A549 (cell line): ENCODE measurements at regions not wholly inside any gene's neighbourhood (a gene's known extent, or its start where the extent isn't known, plus 50 kb on each side); places are given as distances from the start of the nearest gene placed in this dataset.

Experiments used
- ATAC-seq, 2 experiments: fragments of 200-7000 bp in 1 of 2; fragments of >200 bp in 1 of 2; cut with Nextera tagmentation in 1 of 2; cut with Tn5 transposase in 1 of 2; 3 replicates each; pipeline versions ENCODE4 v1.8.0 to v1.9.1; 2018 to 2020; ENCODE audit warnings: mild to moderate bottlenecking in 1 of 2, moderate library complexity in 1 of 2
- CTCF ChIA-PET: fragments of 300-600 bp; sonication (Branson Sonifier 250); formaldehyde crosslinking; extraction: SDS; loops from one replicate; lab custom pipeline; 2021; ENCODE audit warnings: antibody characterized with exemption, inconsistent platforms; lab: Yijun Ruan, JAX
- POLR2A ChIA-PET: fragments of 350-600 bp; formaldehyde crosslinking; extraction: SDS; loops from one replicate; lab custom pipeline; 2021; ENCODE audit warnings: antibody characterized with exemption, inconsistent platforms; lab: Yijun Ruan, JAX
- DNase-seq, 2 experiments: peaks; one replicate each; pipeline versions ENCODE4 v3.0.0 to v3.0.0-alpha.2; 2011 to 2016; ENCODE audit warnings: low read depth in 1 of 2, low spot score in 1 of 2
- FAIRE-seq: peaks from 2 replicates; lab custom pipeline; 2011; peaks lifted over from hg19 to GRCh38; lab: Jason Lieb, UNC
- H3K27ac ChIP-seq, 2 experiments: fragments of >200 bp; sonication (Bioruptor Twin); formaldehyde crosslinking; 3 replicates each; pipeline ENCODE4 v1.5.1; 2016 to 2017
- H3K4me1 ChIP-seq: fragments of >200 bp; sonication (Bioruptor Twin); formaldehyde crosslinking; 3 replicates; pipeline ENCODE4 v1.6.1; 2016
- H3K4me2 ChIP-seq: fragments of >200 bp; sonication (Bioruptor Twin); formaldehyde crosslinking; 3 replicates; pipeline ENCODE4 v1.6.1; 2016
- H3K4me3 ChIP-seq: fragments of >200 bp; sonication (Bioruptor Twin); formaldehyde crosslinking; 3 replicates; pipeline ENCODE4 v1.5.1; 2016
- H3K9me3 ChIP-seq: fragments of >200 bp; sonication (Bioruptor Twin); formaldehyde crosslinking; 3 replicates; pipeline ENCODE4 v1.6.1; 2016
- CBX2 ChIP-seq: fragments of 200-600 bp; sonication (generic); IDR thresholded peaks from 2 replicates; pipeline ENCODE4 v1.6.1; 2016; ENCODE audit warnings: low read depth, mild to moderate bottlenecking, borderline replicate concordance
- CBX8 ChIP-seq: fragments of 200-600 bp; sonication (generic); IDR thresholded peaks from 2 replicates; pipeline ENCODE4 v1.6.1; 2016
- CHD2 ChIP-seq: fragments of 150-350 bp; IDR thresholded peaks from 2 replicates; pipeline ENCODE4 v1.6.1; 2014; ENCODE audit warnings: low read length; ENCODE audit not compliant: partially characterized antibody
- CHD4 ChIP-seq: fragments of 200-600 bp; sonication (generic); IDR thresholded peaks from 2 replicates; pipeline ENCODE4 v1.6.1; 2016; ENCODE audit warnings: antibody characterized with exemption, mild to moderate bottlenecking, borderline replicate concordance
- EP300 ChIP-seq, 2 experiments: fragments of >200 bp; sonication (Bioruptor Twin); formaldehyde crosslinking; IDR thresholded peaks; 2 replicates in 1 of 2; 3 replicates in 1 of 2; pipeline ENCODE4 v1.6.1; 2016 to 2017
- ESRRA ChIP-seq: fragments of 150-350 bp; IDR thresholded peaks from 2 replicates; pipeline ENCODE4 v1.6.1; 2014; ENCODE audit warnings: mild to moderate bottlenecking, low read length, borderline replicate concordance
- FOSL2 ChIP-seq, 2 experiments: fragments of 450-650 bp in 1 of 2; fragments of >200 bp in 1 of 2; sonication (Bioruptor Twin) in 1 of 2; formaldehyde crosslinking; IDR thresholded peaks; 2 replicates each; pipeline versions ENCODE4 v1.5.0 to v1.6.1; 2016 to 2020; ENCODE audit warnings: mild to moderate bottlenecking in 1 of 2, moderate library complexity in 1 of 2
- FOXS1 ChIP-seq: fragments of 250-450 bp; sonication (Bioruptor Pico); IDR thresholded peaks from 2 replicates; pipeline ENCODE4 v1.5.0; 2020; ENCODE audit warnings: mild to moderate bottlenecking, moderate library complexity
- GATA3 ChIP-seq: IDR thresholded peaks from 2 replicates; pipeline ENCODE4 v1.6.1; 2012; ENCODE audit warnings: borderline replicate concordance
- HES2 ChIP-seq: fragments of >200 bp; sonication (Bioruptor Twin); formaldehyde crosslinking; IDR thresholded peaks from 2 replicates; pipeline ENCODE4 v1.6.1; 2016
- HOXA7 ChIP-seq: fragments of 250-450 bp; sonication (Bioruptor Pico); IDR thresholded peaks from 2 replicates; pipeline ENCODE4 v1.5.0; 2020; ENCODE audit warnings: mild to moderate bottlenecking, moderate library complexity
- HOXB5 ChIP-seq: fragments of 250-450 bp; sonication (Bioruptor Pico); IDR thresholded peaks from 2 replicates; pipeline ENCODE4 v1.5.0; 2020; ENCODE audit warnings: mild to moderate bottlenecking, moderate library complexity
- JUNB ChIP-seq: fragments of >200 bp; sonication (Bioruptor Twin); formaldehyde crosslinking; IDR thresholded peaks from 2 replicates; pipeline ENCODE4 v1.6.1; 2016
- KDM5A ChIP-seq: fragments of 200-600 bp; sonication (generic); IDR thresholded peaks from 2 replicates; pipeline ENCODE4 v1.6.1; 2016; ENCODE audit warnings: antibody characterized with exemption, mild to moderate bottlenecking
- MAFK ChIP-seq: fragments of 450-650 bp; IDR thresholded peaks from 2 replicates; pipeline ENCODE4 v1.6.1; 2014; ENCODE audit not compliant: partially characterized antibody
- MAX ChIP-seq: IDR thresholded peaks from 2 replicates; pipeline ENCODE4 v1.6.1; 2012
- MAZ ChIP-seq: fragments of 150-350 bp; IDR thresholded peaks from 2 replicates; pipeline ENCODE4 v1.6.1; 2014; ENCODE audit warnings: antibody characterized with exemption, low read depth, low read length, borderline replicate concordance
- NFE2L2 ChIP-seq: fragments of 150-350 bp; conservative IDR thresholded peaks from 2 replicates; pipeline ENCODE4 v1.6.1; 2014; ENCODE audit warnings: low read length
- NPAS2 ChIP-seq: fragments of 250-450 bp; sonication (Bioruptor Pico); IDR thresholded peaks from 2 replicates; pipeline ENCODE4 v1.8.0; 2022; ENCODE audit warnings: mild to moderate bottlenecking, moderate library complexity, borderline replicate concordance
- PHF8 ChIP-seq: fragments of 200-600 bp; sonication (generic); IDR thresholded peaks from 2 replicates; pipeline ENCODE4 v1.6.1; 2016; ENCODE audit warnings: low read depth, mild to moderate bottlenecking, antibody characterized with exemption, moderate library complexity, borderline replicate concordance
- POLR2AphosphoS2 ChIP-seq: conservative IDR thresholded peaks from 2 replicates; pipeline ENCODE4 v1.6.1; 2012; ENCODE audit warnings: low read length, improper control_type of control experiment, inconsistent platforms
- RARB ChIP-seq: fragments of 250-450 bp; sonication (Bioruptor Pico); IDR thresholded peaks from 2 replicates; pipeline ENCODE4 v1.8.0; 2021; ENCODE audit warnings: mild to moderate bottlenecking, moderate library complexity
- RCOR1 ChIP-seq: fragments of 150-350 bp; IDR thresholded peaks from 2 replicates; pipeline ENCODE4 v1.6.1; 2014; ENCODE audit warnings: antibody characterized with exemption, low read length, low read depth
- RNF2 ChIP-seq: fragments of 200-600 bp; sonication (generic); IDR thresholded peaks from 2 replicates; pipeline ENCODE4 v1.6.1; 2016; ENCODE audit warnings: low read depth, mild to moderate bottlenecking, antibody characterized with exemption, moderate library complexity, borderline replicate concordance
- SREBF2 ChIP-seq: fragments of 450-650 bp; IDR thresholded peaks from 2 replicates; pipeline ENCODE4 v1.6.1; 2014; ENCODE audit warnings: mild to moderate bottlenecking, moderate library complexity
- TFCP2L1 ChIP-seq: fragments of 250-450 bp; sonication (Bioruptor Pico); IDR thresholded peaks from 2 replicates; pipeline ENCODE4 v1.5.0; 2021; ENCODE audit warnings: mild to moderate bottlenecking
- TP53 ChIP-seq: fragments of 250-450 bp; sonication (Bioruptor Pico); IDR thresholded peaks from 2 replicates; pipeline ENCODE4 v1.5.0; 2021; ENCODE audit warnings: mild to moderate bottlenecking, moderate library complexity
- ZFP36 ChIP-seq: fragments of 450-650 bp; IDR thresholded peaks from 2 replicates; pipeline ENCODE4 v1.6.1; 2014; ENCODE audit warnings: borderline replicate concordance; ENCODE audit not compliant: partially characterized antibody
- ZNF302 ChIP-seq: fragments of 250-450 bp; sonication (Bioruptor Pico); IDR thresholded peaks from 2 replicates; pipeline ENCODE4 v1.9.0; 2021; ENCODE audit warnings: inconsistent platforms, mild to moderate bottlenecking, moderate library complexity
- WGBS: methylation state at CpG from one replicate; pipeline ENCODE4 v1.1.6; 2017; ENCODE audit errors: missing lambda C conversion rate; 5-methylcytosine and 5-hydroxymethylcytosine counted together
- TF ChIP-seq, protein P1 (sequence below): fragments of >200 bp; sonication (Bioruptor Twin); formaldehyde crosslinking; IDR thresholded peaks from 3 replicates; pipeline ENCODE4 v1.6.1; 2016
- TF ChIP-seq, protein P2 (sequence below): fragments of 200-600 bp; sonication (generic); IDR thresholded peaks from 2 replicates; pipeline ENCODE4 v1.6.1; 2016; ENCODE audit warnings: antibody characterized with exemption, mild to moderate bottlenecking, moderate library complexity

DNA sequence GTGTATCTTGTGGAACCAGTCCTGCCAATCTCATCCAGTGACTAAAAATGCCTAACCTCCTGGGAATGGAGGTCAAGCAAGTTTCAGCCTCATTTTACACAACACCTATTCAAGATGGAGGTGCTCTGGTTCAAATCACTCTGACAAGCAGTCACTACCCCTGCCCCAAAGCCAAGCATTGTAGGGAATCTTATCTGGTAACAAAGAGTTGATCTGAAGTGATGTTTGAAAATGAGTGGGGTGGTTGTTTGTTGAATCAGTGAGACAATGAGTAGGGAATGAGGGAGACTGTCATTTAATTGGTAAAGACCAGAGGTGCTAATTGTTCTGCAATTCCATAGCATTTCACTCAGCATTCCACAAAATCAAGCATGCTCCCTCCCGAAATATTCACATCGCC lies 132.0 kb downstream of the RND3 start:
- H3K4me2 ChIP-seq: no peak overlapping the region
- ChIA-PET POLR2A (no interaction called here), CTCF (no interaction called here)
- FAIRE-seq (no peak), ATAC-seq (no peak), DNase-seq (no peak)
- TF ChIP-seq MAX (no peak), MAZ (no peak), RCOR1 (no peak), POLR2AphosphoS2 (no peak), TP53 (CRISPR knock-in tag) (no peak), KDM5A (no peak), CBX8 (no peak), RARB (CRISPR knock-in tag) (no peak), JUNB (no peak), TFCP2L1 (CRISPR knock-in tag) (no peak), RNF2 (no peak), HES2 (no peak), GATA3 (no peak)
- 91% methylated on average over 2 of the region's 2 CpGs for WGBS
- H3K27ac ChIP-seq: no peak overlapping the region
- no peaks in the 10 kb centered on the region for H3K9me3 ChIP-seq
- H3K4me3 ChIP-seq: no peak overlapping the region
- no peaks in the 10 kb centered on the region for H3K4me1 ChIP-seq

DNA sequence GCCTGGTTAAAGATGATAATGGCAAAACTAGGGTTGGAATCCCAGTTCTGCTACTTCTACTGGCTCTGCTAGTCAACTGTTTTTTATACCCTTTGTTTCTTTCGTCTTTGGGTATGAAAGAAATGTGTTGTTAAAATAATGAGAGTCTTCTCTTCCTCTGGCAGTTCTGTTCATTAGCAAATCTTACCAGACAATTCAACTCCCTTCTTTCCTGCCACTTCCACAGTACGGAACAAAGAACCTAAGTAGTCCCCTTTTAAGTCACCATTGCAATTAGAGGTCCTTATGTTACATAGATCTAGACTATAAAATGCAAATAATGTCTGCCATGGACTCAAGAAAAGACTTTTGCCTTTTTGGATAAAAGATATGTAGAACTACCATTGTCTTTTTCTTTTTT lies 134.1 kb downstream of the RND3 start:
- CTCF ChIA-PET: no interaction called here
- no peak overlapping the region for H3K4me2 ChIP-seq
- 79% methylated on average over 2 of the region's 2 CpGs for WGBS
- H3K4me3 ChIP-seq: no peak overlapping the region
- H3K4me1 ChIP-seq: no peaks in the 10 kb centered on the region
- POLR2A ChIA-PET: no interaction called here
- TF ChIP-seq, protein P1, sequence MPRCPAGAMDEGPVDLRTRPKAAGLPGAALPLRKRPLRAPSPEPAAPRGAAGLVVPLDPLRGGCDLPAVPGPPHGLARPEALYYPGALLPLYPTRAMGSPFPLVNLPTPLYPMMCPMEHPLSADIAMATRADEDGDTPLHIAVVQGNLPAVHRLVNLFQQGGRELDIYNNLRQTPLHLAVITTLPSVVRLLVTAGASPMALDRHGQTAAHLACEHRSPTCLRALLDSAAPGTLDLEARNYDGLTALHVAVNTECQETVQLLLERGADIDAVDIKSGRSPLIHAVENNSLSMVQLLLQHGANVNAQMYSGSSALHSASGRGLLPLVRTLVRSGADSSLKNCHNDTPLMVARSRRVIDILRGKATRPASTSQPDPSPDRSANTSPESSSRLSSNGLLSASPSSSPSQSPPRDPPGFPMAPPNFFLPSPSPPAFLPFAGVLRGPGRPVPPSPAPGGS: no peak
- TF ChIP-seq SREBF2 (no peak), FOXS1 (CRISPR knock-in tag) (no peak), RCOR1 (no peak), ZFP36 (no peak), EP300 (IDR thresholded peaks at IDR 0.05) (no peak), PHF8 (no peak), CHD4 (no peak), TFCP2L1 (CRISPR knock-in tag) (no peak), ESRRA (no peak), MAFK (no peak), FOSL2 (IDR thresholded peaks at IDR 0.05) (no peak), FOSL2 (CRISPR knock-in tag; IDR thresholded peaks at IDR 0.05) (no peak), CHD2 (no peak), CBX2 (no peak), NFE2L2 (no peak), HOXB5 (CRISPR knock-in tag) (no peak), NPAS2 (CRISPR knock-in tag) (no peak), ZNF302 (no peak), HOXA7 (no peak)
- TF ChIP-seq, protein P2, sequence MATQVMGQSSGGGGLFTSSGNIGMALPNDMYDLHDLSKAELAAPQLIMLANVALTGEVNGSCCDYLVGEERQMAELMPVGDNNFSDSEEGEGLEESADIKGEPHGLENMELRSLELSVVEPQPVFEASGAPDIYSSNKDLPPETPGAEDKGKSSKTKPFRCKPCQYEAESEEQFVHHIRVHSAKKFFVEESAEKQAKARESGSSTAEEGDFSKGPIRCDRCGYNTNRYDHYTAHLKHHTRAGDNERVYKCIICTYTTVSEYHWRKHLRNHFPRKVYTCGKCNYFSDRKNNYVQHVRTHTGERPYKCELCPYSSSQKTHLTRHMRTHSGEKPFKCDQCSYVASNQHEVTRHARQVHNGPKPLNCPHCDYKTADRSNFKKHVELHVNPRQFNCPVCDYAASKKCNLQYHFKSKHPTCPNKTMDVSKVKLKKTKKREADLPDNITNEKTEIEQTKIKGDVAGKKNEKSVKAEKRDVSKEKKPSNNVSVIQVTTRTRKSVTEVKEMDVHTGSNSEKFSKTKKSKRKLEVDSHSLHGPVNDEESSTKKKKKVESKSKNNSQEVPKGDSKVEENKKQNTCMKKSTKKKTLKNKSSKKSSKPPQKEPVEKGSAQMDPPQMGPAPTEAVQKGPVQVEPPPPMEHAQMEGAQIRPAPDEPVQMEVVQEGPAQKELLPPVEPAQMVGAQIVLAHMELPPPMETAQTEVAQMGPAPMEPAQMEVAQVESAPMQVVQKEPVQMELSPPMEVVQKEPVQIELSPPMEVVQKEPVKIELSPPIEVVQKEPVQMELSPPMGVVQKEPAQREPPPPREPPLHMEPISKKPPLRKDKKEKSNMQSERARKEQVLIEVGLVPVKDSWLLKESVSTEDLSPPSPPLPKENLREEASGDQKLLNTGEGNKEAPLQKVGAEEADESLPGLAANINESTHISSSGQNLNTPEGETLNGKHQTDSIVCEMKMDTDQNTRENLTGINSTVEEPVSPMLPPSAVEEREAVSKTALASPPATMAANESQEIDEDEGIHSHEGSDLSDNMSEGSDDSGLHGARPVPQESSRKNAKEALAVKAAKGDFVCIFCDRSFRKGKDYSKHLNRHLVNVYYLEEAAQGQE: no peak
- ATAC-seq (no peak), FAIRE-seq (no peak), DNase-seq (no peak)
- no peaks in the 10 kb centered on the region for H3K9me3 ChIP-seq
- H3K27ac ChIP-seq: no peak overlapping the region
